Head of caudate nucleus (tissue), 42 donors: ENCODE measurements at regions not wholly inside any gene's neighbourhood (a gene's known extent, or its start where the extent isn't known, plus 50 kb on each side); places are given as distances from the start of the nearest gene placed in this dataset.
A peak's percentile ranks its signal among the peaks of the same experiment; 100 is the strongest.
"Not testable (repeated sequence)": the region's sequence is repeated elsewhere in the genome, so short reads cannot be mapped to it uniquely, and the experiment has no call there.

Source experiments
- DNase-seq, 42 donors: peaks; one replicate each; pipeline versions ENCODE4 v3.0.0 to v3.0.0-alpha.2; 2020 to 2021; ENCODE audit warnings: mixed read lengths in 7 of 42
- intact Hi-C: fragments of 100-400 bp; cut with DNase I; formaldehyde crosslinking; loops from one replicate; pipeline ENCODE4 v1.15.0; 2022

DNA sequence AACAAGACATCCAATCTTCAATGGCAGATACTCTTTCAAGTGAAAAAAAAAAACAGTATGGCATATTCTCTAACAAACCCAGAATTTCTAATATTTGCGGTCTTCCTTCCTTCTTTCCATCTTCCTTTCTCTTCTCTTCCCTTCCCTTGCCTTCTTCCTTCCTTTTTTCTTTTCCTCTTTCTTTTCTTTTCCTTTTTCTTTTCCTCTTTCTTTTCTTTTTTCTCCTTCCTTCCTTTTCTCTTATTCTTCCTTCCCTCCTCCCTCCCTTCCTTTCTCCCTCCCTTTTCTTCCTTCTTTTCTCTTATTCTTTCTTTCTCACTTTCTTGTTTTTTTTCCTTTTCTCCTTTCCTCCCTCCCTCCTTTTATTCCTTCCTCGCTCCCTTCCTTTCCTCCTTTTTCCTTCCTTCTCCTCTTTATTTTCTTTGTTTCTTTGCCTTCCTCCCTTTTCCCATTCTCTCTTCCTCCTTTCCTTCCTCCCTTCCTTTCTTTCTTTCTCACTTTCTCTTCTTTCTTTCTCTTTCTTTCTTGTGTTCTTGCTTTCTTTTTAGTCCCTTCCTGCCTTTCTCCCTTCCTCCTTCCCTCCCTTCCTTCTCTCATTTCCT is 209.0 kb downstream of the ZNF92 start:
- DNase-seq, intact Hi-C loops: not testable (repeated sequence)

DNA sequence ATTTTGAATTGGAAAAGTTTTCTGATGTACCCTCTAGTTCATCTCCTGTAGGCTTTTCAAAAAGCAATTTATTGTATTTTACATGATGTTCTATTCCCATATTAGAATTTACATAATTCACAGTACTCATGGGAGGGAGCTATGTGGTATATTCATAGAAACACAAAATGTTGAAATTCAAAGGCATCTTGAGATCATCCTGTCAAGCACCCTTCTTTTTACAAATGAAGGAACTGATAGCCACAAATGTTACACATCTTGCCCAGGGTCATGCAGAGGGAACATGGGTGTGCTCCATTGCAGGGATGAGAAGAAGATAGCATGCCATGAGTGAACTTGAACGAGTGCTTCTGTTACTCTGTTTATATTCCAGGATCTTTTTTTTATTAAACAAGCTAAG is 228.8 kb downstream of the ZNF92 start:
- DNase-seq, intact Hi-C loops: not testable (repeated sequence)

- no peak for DNase-seq
- intact Hi-C loops: no loop called here
These were observed 235.5 kb downstream of the ZNF92 start for GRCh38 chr7:65609131-65609530.

- intact Hi-C loops: not testable (repeated sequence)
- peak in 1 of 42 donors; percentile 1 for DNase-seq
These were observed 240.1 kb downstream of the ZNF92 start for GRCh38 chr7:65613644-65614289.

DNA sequence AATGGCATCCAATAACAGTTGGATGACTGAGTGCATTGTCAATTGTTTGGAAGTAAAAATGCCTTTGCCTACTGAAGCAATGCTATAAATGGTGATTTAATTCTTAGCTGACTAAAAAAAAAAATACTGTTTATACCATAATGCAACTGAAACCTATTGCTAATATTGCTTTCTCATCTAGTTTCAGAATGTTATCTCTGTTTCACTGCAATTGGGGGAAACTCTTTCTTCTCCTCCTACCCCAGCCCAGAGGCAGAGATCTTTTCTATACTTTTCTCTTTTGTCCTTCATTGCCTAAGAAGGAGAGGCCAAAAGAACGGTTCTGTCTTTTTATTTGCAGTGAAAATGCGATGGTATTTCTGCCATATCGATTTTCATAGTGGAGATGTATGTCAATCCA is 242.5 kb downstream of the ZNF92 start:
- DNase-seq, intact Hi-C loops: not testable (repeated sequence)

- DNase-seq: peak in 34 of 42 donors; percentile 3 to 72 (median 24)
- intact Hi-C loops: not testable (repeated sequence)
These were observed 246.6 kb downstream of the ZNF92 start for GRCh38 chr7:65620216-65620615.

DNA sequence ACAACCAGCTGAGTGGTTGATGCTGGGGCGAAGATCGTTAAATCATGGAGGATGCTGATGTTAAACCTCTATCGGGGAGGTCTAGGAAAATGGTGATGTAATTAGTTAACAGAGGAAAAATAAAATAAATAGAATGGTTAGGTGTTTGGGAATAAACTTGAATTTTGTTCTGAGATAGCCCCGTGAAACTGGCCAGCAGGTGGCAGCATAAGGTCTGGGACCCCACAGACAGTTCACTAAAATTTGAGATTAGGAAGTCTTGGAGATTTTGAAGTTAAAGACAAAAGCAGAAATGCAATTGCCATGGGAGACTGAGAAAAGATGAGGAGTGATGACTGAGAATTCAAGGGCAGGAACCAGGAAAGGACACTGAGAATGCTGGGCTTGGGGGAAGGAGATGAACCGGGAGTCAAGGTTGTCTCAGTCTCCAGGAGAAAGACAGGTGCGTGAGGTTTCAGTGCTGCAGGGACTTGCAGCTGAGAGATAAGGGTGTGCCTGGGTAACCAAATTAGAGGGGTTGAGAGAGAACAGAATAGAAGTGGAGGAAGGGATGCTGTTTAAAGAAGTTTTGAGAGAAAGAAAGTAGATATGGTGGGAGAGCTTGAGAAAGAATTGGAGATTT is 248.0 kb downstream of the ZNF92 start:
- intact Hi-C loops: not testable (repeated sequence)
- peak in 40 of 42 donors; percentile 4 to 79 (median 42) for DNase-seq

DNA sequence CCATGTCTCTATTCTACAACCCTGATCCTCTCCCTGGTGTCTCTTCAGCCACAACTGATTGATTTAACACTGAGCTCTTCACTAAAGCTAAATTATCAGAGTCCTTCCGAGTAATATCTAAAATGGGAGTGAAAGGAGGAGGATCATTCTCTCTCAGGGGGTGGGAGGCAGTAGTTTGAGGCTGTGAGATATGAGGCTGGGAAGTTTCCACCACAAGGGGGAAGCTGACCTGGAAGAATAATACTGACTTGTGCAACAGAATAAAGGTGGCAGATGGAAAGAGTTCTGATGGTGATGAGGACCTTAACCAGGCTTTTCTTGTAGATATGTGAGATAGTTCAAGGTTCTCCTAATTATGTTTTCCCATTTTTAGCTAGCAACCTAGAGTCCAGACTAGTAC is 241.6 kb upstream of the VKORC1L1 start:
- intact Hi-C loops, DNase-seq: not testable (repeated sequence)

DNA sequence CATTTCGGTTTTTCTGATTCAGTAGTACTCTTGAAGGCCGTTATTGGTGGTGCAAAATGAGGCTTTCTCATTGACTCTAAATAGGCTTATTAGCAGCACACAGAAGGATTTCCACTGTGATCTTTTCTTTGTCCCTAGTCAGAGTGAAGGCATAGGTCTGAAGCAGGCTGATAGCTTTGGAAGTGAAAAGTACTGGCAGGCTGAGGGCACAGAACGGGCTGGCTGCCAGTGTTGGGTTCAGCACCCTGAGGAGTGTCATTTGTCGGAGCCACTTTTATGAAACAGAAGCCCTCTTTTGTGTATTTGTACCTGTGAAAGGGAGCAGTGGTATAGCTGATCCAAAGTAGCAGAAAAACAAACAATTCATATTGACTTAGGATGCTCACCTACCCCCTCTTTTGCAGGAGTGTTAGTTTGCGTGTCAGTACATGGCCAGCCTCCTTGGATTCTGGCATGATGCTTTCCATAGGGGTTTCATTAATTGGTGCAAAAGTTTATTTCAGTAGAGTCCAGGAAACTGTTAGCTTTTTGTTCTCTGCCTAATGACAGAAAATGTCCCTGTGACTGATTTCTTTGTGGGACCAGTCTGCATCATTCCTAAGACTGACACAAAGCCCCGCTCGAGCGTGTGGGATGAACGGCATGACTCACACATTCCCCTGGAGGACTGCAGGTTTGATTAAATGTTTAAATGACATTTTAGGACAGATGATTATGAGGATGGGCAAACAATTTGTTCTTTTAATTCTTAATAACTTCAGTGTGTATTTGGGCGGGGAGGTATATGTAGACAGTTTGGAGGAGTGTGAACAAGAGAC is 239.1 kb upstream of the VKORC1L1 start:
- intact Hi-C loops, DNase-seq: not testable (repeated sequence)

- DNase-seq, intact Hi-C loops: not testable (repeated sequence)
These were observed 234.0 kb upstream of the VKORC1L1 start for GRCh38 chr7:65638918-65639317.

- DNase-seq, intact Hi-C loops: not testable (repeated sequence)
These were observed 233.2 kb upstream of the VKORC1L1 start for GRCh38 chr7:65639717-65640116.

DNA sequence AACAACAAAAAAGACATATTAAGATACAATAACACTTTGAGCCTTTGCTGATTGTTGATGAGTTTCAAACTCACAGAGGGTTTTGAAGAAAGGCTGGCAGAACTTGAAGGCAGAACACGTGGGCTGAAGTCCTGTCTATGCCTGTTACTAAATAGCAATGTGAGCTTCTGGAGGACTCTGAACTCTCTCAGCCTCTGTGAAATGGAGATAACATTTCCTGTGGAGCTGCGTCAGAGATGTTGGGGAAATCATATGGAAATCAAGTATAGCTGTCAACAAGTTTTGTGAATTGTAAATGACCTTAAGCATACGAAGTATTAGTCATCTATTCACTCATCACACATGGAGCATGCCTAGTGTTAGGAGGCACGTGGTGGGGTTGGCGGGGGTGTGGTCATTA is 229.4 kb upstream of the VKORC1L1 start:
- DNase-seq, intact Hi-C loops: not testable (repeated sequence)

DNA sequence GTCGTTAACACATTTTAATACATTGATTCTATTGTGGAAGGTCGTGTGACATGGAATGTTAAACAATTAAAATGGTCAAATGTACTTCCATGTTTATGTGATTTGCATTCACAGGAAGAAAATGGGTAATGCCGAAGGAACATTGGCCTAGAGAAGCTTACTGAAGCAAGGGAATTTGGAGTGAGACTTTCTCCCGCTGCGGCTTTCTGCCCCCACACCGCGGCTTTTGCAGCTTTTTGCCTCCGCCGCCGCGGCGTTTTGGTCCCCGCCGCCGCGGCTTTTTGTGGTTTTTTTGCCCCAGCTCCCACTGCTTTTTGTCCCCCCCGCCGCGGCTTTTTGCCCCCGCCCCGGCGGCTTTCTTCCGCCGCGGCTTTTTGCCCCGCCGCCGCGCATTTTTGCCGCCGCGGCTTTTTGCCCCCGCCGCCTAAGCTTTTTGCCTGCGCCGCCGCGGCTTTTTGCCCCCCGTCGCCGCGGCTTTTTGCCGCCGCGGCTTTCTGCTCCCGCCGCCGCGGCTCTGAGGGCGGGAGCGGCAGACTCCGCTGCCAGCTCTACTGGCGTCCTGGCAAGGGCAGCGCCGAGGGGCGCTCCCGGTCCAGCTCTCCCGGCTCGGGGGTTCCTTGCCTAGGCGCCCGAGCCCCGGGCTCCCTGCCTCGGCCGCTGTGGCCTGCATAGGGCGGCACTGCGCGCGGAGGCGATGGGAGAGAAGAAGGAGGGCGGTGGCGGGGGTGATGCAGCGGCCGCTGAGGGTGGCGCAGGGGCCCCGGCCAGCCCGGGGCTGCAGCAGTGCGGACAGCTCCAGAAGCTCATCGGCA is 225.5 kb upstream of the VKORC1L1 start:
- intact Hi-C loops, DNase-seq: not testable (repeated sequence)

GRCh38 chr7:65651174-65651573 is 221.7 kb upstream of the VKORC1L1 start:
- DNase-seq, intact Hi-C loops: not testable (repeated sequence)

- intact Hi-C loops: not testable (repeated sequence)
These were observed 220.9 kb upstream of the VKORC1L1 start for GRCh38 chr7:65651826-65652592.

DNA sequence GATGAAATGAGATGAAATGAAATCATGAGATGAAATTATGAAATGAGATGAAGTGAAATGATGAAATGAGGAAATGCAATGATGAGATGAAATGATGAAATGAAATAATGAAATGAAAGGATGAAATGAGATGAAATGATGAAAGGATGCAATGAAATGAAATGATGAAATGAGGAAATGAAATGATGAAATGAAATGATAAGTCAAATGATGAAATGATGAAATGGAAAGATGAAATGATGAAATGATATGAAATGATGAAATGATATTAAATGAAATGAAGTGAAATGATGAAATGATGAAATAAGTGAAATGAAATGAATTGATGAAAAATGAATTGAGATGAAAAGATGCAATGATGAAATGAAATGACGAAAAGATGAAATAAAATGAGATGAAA is 220.2 kb upstream of the VKORC1L1 start:
- DNase-seq, intact Hi-C loops: not testable (repeated sequence)

More at GRCh38 chr7:65651826-65652592, 220.9 kb upstream of the VKORC1L1 start:
- DNase-seq: not testable (repeated sequence)

DNA sequence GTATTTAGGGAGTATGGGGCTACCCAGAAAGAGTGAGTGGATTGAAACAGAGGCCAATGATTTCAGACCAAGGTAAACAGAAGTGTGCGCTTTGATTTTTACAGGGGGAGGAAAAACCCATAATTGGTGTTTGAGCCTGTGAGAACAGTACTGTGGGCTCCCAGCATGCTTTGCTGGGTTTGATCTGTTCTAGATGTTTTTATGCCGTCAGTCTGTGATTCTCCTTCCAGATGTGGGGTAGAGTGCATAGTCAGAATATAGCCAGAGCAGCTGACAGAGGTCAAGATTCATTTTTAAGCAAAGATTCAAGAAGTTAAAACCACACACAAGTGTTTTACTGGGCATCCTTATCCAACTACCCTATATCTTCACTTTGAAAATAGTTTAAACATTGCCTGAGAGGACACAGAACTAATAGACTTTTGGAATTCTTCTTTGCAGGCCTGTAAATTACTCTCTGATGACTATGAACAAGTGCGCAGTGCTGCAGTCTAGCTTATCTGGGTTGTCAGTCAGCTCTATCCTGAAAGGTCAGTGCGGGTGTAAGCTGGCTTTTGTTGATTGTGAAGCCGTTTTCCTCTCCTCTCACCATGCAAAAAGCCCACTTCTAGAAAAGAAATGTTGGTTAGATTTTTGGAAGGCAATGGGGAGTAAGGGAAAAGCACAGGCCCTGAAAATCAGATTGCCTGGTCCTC is 216.2 kb upstream of the VKORC1L1 start:
- DNase-seq: not testable (repeated sequence)

More for the DNA sequence above, 216.2 kb upstream of the VKORC1L1 start:
- intact Hi-C loops: not testable (repeated sequence)
